ENCODE measurements at regions not wholly inside any gene's neighbourhood (a gene's known extent, or its start where the extent isn't known, plus 50 kb on each side); places are given as distances from the start of the nearest gene placed in this dataset.

DNA sequence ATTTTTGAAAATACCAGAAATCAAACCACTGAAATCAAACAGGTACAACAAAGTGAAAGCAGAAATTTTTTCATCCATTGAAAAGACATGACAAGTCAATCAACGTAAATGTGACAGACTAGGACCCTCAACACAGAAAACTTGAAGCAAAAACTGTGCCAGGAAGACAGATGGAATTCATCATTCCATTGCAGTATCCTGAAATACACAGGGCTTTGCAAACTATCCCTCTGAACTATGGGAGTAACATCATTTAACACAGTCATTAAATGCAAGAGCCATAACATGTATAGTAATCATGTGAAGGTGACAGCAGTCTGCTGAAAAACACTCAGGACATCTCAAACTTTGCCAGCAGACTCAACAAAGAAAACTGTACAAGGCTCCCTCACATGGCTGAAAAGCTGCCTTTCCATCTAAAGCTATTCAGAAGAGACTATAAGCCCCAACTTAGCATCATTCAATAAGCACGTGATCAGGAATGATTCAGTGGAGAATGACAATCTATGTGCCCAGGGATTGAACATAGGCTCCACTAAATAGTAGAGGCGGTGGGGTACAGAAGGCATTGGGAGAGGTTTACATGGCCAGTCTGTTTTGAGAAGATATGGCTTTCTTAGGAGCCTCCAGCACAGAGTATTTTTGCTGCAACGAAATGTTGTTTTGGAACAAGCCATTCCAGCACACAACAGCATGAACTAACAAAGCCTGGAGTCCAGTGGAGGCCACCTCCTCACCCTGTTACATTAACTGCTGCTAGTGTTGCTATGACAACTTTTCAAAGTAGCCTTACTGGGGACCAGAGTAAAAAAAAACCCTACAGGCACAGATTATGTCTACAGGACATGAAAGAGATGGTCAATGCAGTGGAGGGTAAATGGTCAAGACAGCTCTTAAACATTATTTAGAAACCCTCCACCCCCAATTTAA, 274.5 kb upstream of the NOCT start:
- DNase-seq: no peak

DNA sequence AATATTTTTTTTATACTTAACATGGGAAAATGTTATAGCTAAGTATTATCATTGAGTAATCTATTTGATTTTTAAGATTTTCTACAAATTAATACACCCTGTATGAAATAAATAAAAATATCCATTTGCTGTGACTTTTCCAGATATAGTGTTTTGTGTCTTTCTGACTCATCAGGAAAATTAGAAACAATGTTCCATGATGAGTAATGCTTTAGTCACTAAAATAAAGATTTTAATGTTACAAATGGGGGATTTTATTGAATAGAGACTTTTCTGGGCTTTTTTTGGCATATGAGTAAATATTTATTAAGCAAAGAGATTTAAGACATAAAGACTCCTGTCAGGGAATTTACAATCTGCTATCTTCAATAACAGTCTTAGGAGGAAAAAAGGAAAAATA, 279.2 kb upstream of the NOCT start:
- no peak for DNase-seq

DNA sequence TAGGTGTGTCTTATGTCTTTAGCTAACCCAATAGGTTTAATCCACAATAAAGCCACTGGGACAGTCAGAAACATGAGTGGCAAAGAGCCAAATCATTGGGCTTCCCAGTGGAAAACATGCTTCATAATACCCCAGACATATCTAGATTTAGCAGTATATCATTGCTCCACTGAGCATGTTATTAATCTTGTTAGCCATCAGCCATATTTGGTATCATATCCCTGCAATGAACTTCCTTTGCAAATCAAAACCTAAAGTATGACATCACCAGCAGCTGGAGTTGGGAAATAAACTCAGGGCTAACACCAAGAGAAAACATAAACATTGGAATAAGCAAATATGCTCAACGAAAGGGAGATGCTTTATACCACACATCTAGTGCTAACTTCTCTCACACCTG, 280.8 kb upstream of the NOCT start:
- DNase-seq: no peak

- DNase-seq: no peak
These were observed 287.0 kb upstream of the NOCT start for GRCh38 chr4:138728566-138728965.

GRCh38 chr4:138727731-138728130, 287.9 kb upstream of the NOCT start:
- no peak for DNase-seq

DNA sequence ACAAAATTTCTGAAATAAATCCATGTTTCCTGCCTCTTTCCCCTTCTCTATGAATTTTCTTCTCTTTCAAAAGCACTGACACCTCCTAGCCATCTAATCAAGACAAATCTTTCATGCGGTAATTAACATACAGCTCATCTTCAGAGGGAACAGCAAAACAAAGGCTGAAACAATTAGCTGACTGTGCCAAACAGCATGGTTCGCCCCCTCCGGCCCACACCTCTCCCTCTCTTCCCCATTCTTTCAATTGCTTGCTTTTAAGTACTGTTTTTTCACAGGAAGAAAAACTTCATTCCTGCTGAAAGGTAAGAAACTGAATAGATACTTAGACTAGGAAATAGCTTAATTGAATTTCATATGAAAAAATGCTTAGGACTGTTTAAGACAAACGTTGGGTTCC, 291.1 kb upstream of the NOCT start:
- DNase-seq: no peak

DNA sequence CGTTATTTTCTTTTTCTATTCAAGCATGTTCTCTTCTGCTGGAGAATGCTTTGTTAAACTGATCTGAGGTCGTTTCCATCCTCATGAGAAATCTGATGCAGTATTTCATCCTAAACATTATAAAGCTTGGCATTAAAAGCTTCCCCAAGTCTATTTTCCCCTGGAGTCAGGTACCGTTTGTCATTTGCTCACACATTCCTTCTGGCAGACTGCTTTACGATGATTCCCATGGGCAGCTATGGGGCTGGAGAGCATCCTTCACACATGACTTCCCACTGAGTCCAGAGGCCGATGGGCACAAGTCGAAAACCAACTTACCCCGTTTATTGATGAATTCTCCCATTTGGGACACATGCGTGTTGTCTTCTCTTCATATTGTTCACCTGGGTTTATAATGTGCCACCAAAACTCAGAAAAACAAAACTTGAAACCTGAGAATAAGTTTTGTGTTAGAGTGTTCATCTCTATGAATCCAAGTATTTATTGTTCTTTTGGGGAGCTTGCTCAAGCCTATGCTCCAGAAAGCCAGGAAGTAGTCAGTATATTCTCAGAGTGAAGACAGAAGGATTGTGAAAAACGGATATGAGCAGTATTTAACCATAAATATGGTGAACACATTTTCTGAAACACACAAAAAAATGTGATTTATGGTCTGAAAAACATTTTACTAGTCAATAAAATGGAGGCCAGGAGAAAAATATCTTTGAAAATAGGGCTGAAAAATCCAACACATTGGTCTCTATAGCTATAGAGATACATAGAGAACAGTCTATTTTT, 298.8 kb upstream of the NOCT start:
- DNase-seq: no peak

GRCh38 chr4:138710297-138710696, 305.3 kb upstream of the NOCT start:
- DNase-seq: no peak

GRCh38 chr4:138709859-138710258, 305.7 kb upstream of the NOCT start:
- no peak for DNase-seq

DNA sequence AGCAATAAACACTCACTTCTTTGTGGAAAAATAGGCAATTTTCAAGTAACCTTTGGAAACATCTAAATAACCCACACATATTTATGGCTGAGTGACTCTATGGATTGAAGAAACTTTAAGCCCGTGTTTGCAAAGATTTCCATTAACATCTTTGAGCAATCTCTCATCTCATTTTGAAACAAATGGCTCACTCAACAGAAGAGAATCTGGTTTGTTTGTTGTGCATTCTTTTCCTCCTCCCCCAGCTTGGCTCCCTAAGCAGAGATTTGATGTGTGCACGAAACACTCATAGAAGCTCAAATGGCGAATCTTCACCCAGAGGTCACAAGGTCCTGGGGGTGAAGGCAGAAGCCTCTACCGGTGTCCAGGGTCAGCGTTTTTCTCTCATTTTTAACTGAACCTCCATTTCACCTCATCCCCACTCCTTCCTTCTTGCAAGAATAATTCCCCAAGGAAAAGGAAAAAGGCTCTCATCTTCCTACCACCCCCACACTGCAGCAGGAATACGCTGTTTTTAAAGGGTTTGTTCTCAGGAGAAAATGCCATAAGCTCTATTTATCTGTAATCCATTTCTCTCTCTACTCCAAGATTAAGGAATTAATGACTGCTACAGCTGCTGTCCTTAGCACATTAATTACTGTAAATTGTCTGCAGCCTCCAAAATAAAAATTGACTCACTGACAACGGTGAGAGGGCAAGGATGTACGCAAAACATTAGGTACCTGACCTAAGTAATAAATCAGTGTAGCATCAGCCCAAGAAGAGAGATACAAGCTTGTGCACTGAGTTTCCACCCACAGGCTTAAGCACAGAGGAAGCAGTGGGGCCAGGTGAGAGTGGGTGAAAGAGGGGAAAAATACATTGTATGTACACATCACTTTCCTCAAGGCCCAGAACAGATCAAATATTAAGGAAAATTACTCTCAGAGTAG, 307.6 kb upstream of the NOCT start:
- no peak for DNase-seq

DNA sequence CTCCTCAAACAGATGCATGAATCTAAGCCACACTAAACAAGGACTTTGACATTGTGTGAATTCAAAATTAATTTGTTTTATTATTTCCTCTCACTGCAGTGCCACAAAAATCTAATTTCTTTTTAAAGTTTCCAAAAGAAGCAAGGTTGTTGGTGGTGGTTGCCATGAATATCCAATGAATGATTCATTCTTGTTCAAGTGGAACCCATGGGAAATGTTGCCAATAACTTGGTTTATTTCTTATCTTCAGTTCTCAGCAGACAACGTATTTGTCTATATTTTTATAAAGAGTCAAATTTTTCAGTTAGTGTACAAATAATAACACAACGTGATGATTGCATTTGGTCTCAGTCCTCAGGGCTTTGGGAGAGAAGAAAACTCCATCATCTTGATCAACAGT, 309.4 kb upstream of the NOCT start:
- DNase-seq: no peak

DNA sequence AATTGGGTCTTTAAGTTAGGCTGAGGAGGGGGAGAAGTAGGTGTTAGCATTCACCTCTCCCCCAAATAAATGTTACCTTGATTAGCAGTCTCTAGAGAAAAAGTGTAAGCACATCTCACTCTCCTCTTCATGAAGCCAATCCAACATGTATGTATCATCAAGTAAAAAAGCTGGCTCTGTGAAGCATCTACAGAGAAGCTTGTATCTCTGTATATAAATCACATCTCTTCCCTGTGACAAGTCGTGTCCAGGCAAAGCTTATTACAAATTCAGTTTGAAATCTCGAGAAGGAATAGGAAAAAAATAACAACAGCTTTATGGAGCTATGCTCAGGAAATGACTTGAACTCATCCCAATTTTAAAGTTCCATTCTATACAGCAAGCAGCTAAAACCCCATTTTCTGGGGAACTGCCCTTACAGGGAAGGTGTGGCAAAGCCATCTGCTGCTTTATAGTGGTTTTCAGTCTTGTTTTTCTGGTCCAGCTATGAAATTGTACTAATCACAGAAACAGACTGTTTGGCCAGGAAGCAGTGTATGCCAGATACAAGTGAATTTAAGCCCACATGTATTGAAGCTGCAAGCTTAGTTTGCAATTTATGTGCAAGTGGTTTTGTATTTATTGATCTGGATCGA, 313.3 kb upstream of the NOCT start:
- no peak for DNase-seq

DNA sequence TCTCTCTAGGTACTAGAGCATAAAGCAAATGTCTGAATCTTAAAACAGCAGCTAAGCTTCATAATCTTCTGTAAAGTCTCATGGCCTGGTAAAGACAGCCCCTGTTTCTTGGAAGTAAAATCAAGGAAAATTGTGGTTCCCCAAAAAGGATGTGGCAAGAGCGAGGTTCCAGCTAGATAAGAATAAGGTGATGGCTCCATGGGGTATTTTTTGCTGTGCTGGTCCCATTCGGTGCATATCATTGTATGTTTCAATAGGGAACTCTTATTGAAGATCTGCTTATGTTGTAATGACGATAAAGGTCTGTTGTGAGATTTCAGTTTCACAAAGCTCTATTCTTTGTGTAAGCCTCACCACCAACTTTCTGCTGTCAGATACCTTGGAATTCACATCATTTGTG, 316.9 kb upstream of the NOCT start:
- DNase-seq: no peak

- DNase-seq: no peak
These were observed 317.7 kb upstream of the NOCT start for GRCh38 chr4:138697851-138698250.

- no peak for DNase-seq
These were observed 318.8 kb upstream of the NOCT start for GRCh38 chr4:138696771-138697170.

GRCh38 chr4:138696058-138696457, 319.5 kb upstream of the NOCT start:
- no peak for DNase-seq

DNA sequence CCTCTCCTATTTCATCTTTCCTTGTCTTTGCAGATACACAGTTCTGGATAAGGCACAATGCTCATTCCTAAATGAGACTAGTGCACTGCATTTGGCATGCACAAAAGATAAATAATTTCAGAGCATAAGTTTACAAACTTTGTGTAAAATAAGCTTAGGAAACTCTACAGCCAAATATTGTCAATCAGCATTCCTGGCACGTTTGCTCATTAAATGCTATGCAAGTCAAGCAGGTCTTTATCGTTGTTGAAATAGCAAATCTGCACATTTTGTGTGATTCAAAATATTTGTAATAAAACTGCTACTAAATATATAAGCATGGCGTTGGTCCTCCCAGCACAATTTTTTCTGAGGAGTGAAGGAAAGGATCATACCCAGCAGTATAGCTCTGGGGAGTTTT, 322.1 kb upstream of the NOCT start:
- no peak for DNase-seq

- no peak for DNase-seq
These were observed 323.2 kb upstream of the NOCT start for GRCh38 chr4:138692411-138692810.

DNA sequence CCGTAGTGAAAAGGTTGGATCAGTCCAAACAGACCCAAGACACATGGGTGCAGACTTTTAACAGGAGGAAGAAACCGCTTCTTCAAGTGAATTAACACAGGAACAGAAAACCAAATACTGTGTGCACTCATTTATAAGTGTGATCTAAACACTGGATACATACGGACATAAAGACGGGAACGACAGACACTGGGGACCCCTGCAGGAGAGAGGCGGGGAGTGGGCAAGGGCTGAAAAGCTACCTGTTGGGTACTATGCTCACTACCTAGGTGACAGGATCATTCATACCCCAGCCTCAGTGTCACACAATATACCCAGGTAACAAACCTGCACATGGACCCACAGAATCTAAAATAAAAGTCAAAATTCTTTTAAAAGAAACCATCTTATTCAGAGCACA, 326.0 kb upstream of the NOCT start:
- DNase-seq: no peak

DNA sequence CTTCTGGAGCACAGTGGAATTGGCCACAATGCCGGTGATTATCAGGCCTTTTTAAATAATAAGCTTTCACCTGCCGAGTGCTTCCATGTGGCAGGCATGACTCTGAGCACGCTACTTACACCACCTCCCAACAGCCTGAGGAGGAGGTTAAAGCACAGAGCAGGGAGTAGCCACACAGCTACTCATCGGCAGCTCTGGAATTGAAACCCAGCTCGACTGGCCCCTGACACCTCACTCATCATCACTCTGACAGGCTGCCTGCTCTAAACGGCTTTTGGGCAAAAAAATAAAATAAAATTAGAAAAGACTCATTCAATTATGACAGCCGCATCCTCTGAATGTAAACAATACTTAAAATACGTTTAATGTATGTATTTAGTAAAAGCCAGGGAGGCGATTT, 326.4 kb upstream of the NOCT start:
- DNase-seq: no peak

DNA sequence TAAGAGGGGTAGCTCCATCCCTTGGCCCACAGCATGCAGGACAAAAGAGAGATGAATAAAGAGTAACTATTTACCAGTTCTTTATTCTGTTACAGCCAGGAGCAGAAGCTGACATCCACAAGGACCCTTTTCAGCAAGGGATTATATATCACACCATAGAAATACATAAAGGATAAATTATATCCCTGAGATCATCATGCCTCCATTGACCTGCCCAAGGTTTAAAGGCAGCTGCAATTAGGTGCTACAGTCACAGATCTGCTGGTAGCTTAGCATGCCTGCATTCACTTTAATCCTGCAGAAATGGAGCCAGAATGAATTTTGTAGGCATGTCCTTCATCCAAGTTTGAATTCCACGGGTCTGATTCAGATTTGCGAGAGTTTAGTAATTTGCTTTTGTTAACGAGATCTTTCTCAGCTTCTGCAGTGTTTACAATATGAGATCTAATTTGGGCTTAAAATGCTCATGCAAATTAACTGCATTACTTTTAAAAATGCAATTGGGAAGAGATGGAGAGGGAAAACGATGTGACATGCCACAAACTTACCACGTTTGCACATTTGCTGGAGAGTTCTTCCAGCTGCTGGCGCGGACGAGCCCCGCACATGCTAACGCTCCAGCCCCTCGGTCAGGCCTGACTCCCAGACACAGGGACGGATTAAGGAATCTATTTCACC, 327.0 kb upstream of the NOCT start:
- DNase-seq: no peak
